GM23338 (cell line): ENCODE measurements at regions not wholly inside any gene's neighbourhood (a gene's known extent, or its start where the extent isn't known, plus 50 kb on each side); places are given as distances from the start of the nearest gene placed in this dataset.

Source experiments
- ATAC-seq: fragments of 200-7000 bp; cut with Tn5 transposase; 3 replicates; pipeline ENCODE4 v1.9.1; 2020
- DNase-seq: peaks from one replicate; pipeline ENCODE4 v3.0.0-alpha.2; 2015; ENCODE audit warnings: low spot score
- H2AFZ ChIP-seq: fragments of 200-600 bp; sonication (generic); 2 replicates; pipeline ENCODE4 v1.8.0; 2016; ENCODE audit warnings: antibody characterized with exemption, mild to moderate bottlenecking, moderate library complexity
- H3F3A ChIP-seq: fragments of 200-600 bp; sonication (generic); replicated peaks from 2 replicates; pipeline ENCODE4 v1.8.0; 2017; ENCODE audit warnings: antibody characterized with exemption, mixed run types, low read depth
- H3K27ac ChIP-seq: fragments of 200-600 bp; sonication (generic); 2 replicates; pipeline ENCODE4 v1.6.1; 2016; ENCODE audit warnings: low read depth
- H3K27me3 ChIP-seq: fragments of 200-600 bp; sonication (generic); 2 replicates; pipeline ENCODE4 v1.8.0; 2016; ENCODE audit warnings: mild to moderate bottlenecking, mixed run types, moderate library complexity; ENCODE audit not compliant: insufficient read depth
- H3K36me3 ChIP-seq: fragments of 200-600 bp; sonication (generic); 2 replicates; pipeline ENCODE4 v1.8.0; 2016; ENCODE audit warnings: mild to moderate bottlenecking; ENCODE audit not compliant: insufficient read depth
- H3K4me1 ChIP-seq: fragments of 200-600 bp; sonication (generic); 2 replicates; pipeline ENCODE4 v1.8.0; 2016; ENCODE audit warnings: mild to moderate bottlenecking, moderate library complexity; ENCODE audit not compliant: insufficient read depth
- H3K4me2 ChIP-seq: fragments of 200-600 bp; sonication (generic); 2 replicates; pipeline ENCODE4 v1.7.1; 2017; ENCODE audit warnings: mixed run types
- H3K4me3 ChIP-seq: fragments of 200-600 bp; sonication (generic); 2 replicates; pipeline ENCODE4 v1.6.1; 2016; ENCODE audit warnings: mixed run types
- H3K79me2 ChIP-seq: fragments of 200-600 bp; sonication (generic); replicated peaks from 2 replicates; pipeline ENCODE4 v1.8.0; 2017; ENCODE audit warnings: mild to moderate bottlenecking; ENCODE audit not compliant: insufficient read depth
- H3K9me2 ChIP-seq: fragments of 200-600 bp; sonication (generic); 2 replicates; pipeline ENCODE4 v1.8.0; 2017; ENCODE audit not compliant: insufficient read depth
- H4K20me1 ChIP-seq: fragments of 200-600 bp; sonication (generic); replicated peaks from 2 replicates; pipeline ENCODE4 v1.8.0; 2017; ENCODE audit warnings: mild to moderate bottlenecking; ENCODE audit not compliant: insufficient read depth
- H3K27ac Mint-ChIP-seq: 2 replicates; pipeline ENCODE4 v1.8.0; 2020; ENCODE audit warnings: inconsistent platforms, mild to moderate bottlenecking, moderate library complexity, mixed read lengths
- H3K27me3 Mint-ChIP-seq: 3 replicates; pipeline ENCODE4 v1.8.0; 2022; ENCODE audit warnings: low read depth, mild to moderate bottlenecking, moderate library complexity, mixed read lengths, inconsistent platforms; ENCODE audit not compliant: insufficient read depth, poor library complexity
- H3K36me3 Mint-ChIP-seq: 3 replicates; pipeline ENCODE4 v1.8.0; 2021; ENCODE audit warnings: low read depth, mild to moderate bottlenecking, inconsistent platforms, moderate library complexity, mixed read lengths
- H3K4me1 Mint-ChIP-seq: 3 replicates; pipeline ENCODE4 v1.8.0; 2020; ENCODE audit warnings: mild to moderate bottlenecking, inconsistent platforms, mixed read lengths
- H3K4me3 Mint-ChIP-seq: 3 replicates; pipeline ENCODE4 v1.8.0; 2021; ENCODE audit warnings: moderate library complexity, mild to moderate bottlenecking, inconsistent platforms, mixed read lengths
- H3K9me3 Mint-ChIP-seq: 3 replicates; pipeline ENCODE4 v1.8.0; 2020; ENCODE audit warnings: moderate library complexity, mild to moderate bottlenecking, inconsistent platforms, mixed read lengths
- CREB1 ChIP-seq: fragments of 250-450 bp; sonication (Bioruptor Pico); IDR thresholded peaks from 2 replicates; pipeline ENCODE4 v1.5.0; 2020; ENCODE audit warnings: low read depth, mild to moderate bottlenecking, moderate library complexity
- ETS1 ChIP-seq: IDR thresholded peaks from 2 replicates; pipeline ENCODE4 v1.6.1; 2016; ENCODE audit warnings: antibody characterized with exemption
- EZH2phosphoT487 ChIP-seq: fragments of 200-600 bp; sonication (generic); IDR thresholded peaks from one replicate; pipeline ENCODE4 v1.8.1; 2018; ENCODE audit warnings: antibody characterized with exemption; ENCODE audit not compliant: unreplicated experiment
- JUNB ChIP-seq: IDR thresholded peaks from one replicate; pipeline ENCODE4 v1.6.1; 2016; ENCODE audit warnings: antibody characterized with exemption; ENCODE audit not compliant: unreplicated experiment
- NANOG ChIP-seq: IDR thresholded peaks from 2 replicates; pipeline ENCODE4 v1.6.1; 2016; ENCODE audit warnings: antibody characterized with exemption, borderline replicate concordance
- POLR2AphosphoS5 ChIP-seq: IDR thresholded peaks from 2 replicates; pipeline ENCODE4 v1.6.1; 2016; ENCODE audit warnings: antibody characterized with exemption, low read depth
- REST ChIP-seq: IDR thresholded peaks from one replicate; pipeline ENCODE4 v1.6.1; 2018; ENCODE audit warnings: antibody characterized with exemption; ENCODE audit not compliant: unreplicated experiment
- STAT1 ChIP-seq: IDR thresholded peaks from one replicate; pipeline ENCODE4 v1.6.1; 2016; ENCODE audit warnings: antibody characterized with exemption; ENCODE audit not compliant: unreplicated experiment
- ZNF114 ChIP-seq: fragments of 250-450 bp; sonication (Bioruptor Pico); IDR thresholded peaks from 2 replicates; pipeline ENCODE4 v1.5.0; 2020; ENCODE audit warnings: mild to moderate bottlenecking, moderate library complexity
- ZNF331 ChIP-seq: fragments of 250-450 bp; sonication (Bioruptor Pico); IDR thresholded peaks from 2 replicates; pipeline ENCODE4 v1.5.0; 2020; ENCODE audit warnings: low read depth, mild to moderate bottlenecking, moderate library complexity
- TF ChIP-seq, protein P1 (sequence below), 2 experiments: fragments of 200-600 bp in 1 of 2; sonication (generic) in 1 of 2; conservative IDR thresholded peaks; 2 replicates each; pipeline versions ENCODE4 v1.5.1 to v1.6.1; 2016 to 2017; ENCODE audit warnings: antibody characterized with exemption in 2 of 2, low read depth in 2 of 2, mild to moderate bottlenecking in 2 of 2, moderate library complexity in 1 of 2

- Mint-ChIP-seq H3K4me3 (no peak overlapping the region), H3K9me3 (no peaks in the 10 kb centered on the region; the same call in 2 of the 3 replicates), H3K27me3 (peaks cover 1% of the 10 kb centered on the region), H3K27ac (no peak overlapping the region), H3K36me3 (no peaks in the 10 kb centered on the region), H3K4me1 (no peaks in the 10 kb centered on the region)
- no peak for TF ChIP-seq ZNF114 (CRISPR knock-in tag)
- no peak for TF ChIP-seq ETS1
- no peak for TF ChIP-seq JUNB
- TF ChIP-seq, protein P1, sequence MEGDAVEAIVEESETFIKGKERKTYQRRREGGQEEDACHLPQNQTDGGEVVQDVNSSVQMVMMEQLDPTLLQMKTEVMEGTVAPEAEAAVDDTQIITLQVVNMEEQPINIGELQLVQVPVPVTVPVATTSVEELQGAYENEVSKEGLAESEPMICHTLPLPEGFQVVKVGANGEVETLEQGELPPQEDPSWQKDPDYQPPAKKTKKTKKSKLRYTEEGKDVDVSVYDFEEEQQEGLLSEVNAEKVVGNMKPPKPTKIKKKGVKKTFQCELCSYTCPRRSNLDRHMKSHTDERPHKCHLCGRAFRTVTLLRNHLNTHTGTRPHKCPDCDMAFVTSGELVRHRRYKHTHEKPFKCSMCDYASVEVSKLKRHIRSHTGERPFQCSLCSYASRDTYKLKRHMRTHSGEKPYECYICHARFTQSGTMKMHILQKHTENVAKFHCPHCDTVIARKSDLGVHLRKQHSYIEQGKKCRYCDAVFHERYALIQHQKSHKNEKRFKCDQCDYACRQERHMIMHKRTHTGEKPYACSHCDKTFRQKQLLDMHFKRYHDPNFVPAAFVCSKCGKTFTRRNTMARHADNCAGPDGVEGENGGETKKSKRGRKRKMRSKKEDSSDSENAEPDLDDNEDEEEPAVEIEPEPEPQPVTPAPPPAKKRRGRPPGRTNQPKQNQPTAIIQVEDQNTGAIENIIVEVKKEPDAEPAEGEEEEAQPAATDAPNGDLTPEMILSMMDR (conservative IDR thresholded peaks at IDR 0.05; ENCODE audit: low read depth in 2 of 2) = no peak
- TF ChIP-seq REST = no peak
- TF ChIP-seq ZNF331 (CRISPR knock-in tag) = no peak
- no peak for TF ChIP-seq NANOG
- TF ChIP-seq POLR2AphosphoS5 = no peak
- Histone ChIP-seq H3F3A (no peaks in the 10 kb centered on the region), H2AFZ (no peak overlapping the region), H3K27me3 (no peaks in the 10 kb centered on the region), H3K36me3 (no peaks in the 10 kb centered on the region), H3K27ac (no peak overlapping the region), H3K4me1 (no peaks in the 10 kb centered on the region), H3K4me3 (no peak overlapping the region), H4K20me1 (no peaks in the 10 kb centered on the region), H3K4me2 (no peak overlapping the region), H3K79me2 (no peaks in the 10 kb centered on the region), H3K9me2 (peaks cover 4% of the 10 kb centered on the region; the same call in 1 of the 2 replicates)
- no peak for ATAC-seq
- DNase-seq = no peak
Observed at GRCh38 chr16:65600046-65600445, 478.2 kb upstream of the CDH11 start.

DNA sequence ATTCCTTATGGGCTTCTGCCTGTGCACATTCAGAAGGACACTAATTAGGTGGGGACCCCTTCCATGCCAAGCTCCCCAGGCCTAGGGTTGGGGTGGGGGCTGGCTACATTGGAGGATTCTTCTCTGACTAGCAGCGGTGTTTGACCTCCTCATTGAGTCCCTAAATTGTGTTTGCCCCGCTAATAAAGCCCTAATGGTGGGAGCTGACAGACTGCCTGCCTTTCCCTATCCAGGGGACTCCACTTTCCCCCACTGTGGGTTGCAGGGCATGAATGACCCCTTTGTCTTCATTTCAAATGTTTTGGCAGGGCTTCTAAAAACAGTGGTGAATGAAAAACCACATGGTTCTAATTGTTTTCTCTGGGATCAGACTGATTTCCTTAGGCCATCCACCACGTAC lies 476.8 kb upstream of the CDH11 start:
- H2AFZ ChIP-seq = no peak overlapping the region
- ATAC-seq = no peak
- no peaks in the 10 kb centered on the region for H3K36me3 ChIP-seq

More for the DNA sequence above, 476.8 kb upstream of the CDH11 start:
- Mint-ChIP-seq H3K4me3 (no peak overlapping the region), H3K27ac (no peak overlapping the region), H3K36me3 (no peaks in the 10 kb centered on the region), H3K9me3 (no peaks in the 10 kb centered on the region; the same call in 2 of the 3 replicates), H3K27me3 (peaks cover 1% of the 10 kb centered on the region), H3K4me1 (no peaks in the 10 kb centered on the region)
- Histone ChIP-seq H3K4me2 (no peak overlapping the region), H3K27ac (no peak overlapping the region), H3K79me2 (no peaks in the 10 kb centered on the region), H3K4me3 (no peak overlapping the region), H4K20me1 (no peaks in the 10 kb centered on the region), H3F3A (no peaks in the 10 kb centered on the region), H3K27me3 (no peaks in the 10 kb centered on the region), H3K4me1 (no peaks in the 10 kb centered on the region), H3K9me2 (peaks cover 4% of the 10 kb centered on the region; the same call in 1 of the 2 replicates)
- DNase-seq = no peak
- TF ChIP-seq JUNB (no peak), EZH2phosphoT487 (no peak), ZNF331 (CRISPR knock-in tag) (no peak), POLR2AphosphoS5 (no peak), STAT1 (no peak), CREB1 (no peak)
